NT2/D1 (cell line): ENCODE measurements at regions not wholly inside any gene's neighbourhood (a gene's known extent, or its start where the extent isn't known, plus 50 kb on each side); places are given as distances from the start of the nearest gene placed in this dataset.

Experiments
- SUZ12 ChIP-seq: IDR thresholded peaks from 2 replicates; pipeline ENCODE4 v1.6.1; 2011; ENCODE audit not compliant: insufficient read length, insufficient read depth; ENCODE audit errors: extremely low read depth
- YY1 ChIP-seq: IDR thresholded peaks from 2 replicates; pipeline ENCODE4 v1.6.1; 2011; ENCODE audit not compliant: insufficient read length, insufficient read depth
- ZNF274 ChIP-seq: IDR thresholded peaks from 2 replicates; pipeline ENCODE4 v1.6.1; 2011; ENCODE audit warnings: mild to moderate bottlenecking, low read depth, low read length

DNA sequence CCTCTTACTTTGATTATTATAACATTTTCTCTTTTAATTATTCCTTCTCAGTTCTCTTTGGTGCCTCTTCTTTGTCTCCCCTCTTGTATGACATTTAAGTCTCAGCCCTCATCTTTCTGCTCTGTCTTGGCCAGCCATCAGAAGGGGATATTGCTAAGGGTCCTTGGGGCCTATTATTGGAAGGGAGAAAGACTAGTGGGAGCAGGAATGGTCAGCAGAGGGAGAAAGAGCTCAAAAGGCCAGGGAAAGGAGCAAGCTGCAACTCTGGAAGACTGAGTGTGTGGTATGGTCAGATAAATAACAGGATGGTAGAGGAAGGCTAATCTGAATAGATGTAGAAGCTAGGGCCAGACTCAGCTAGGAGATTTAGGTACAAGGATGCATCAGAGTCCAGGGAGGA is 336.9 kb downstream of the TDRD3 start:
- TF ChIP-seq SUZ12 (no peak), YY1 (no peak), ZNF274 (no peak)
